ENCODE measurements at regions not wholly inside any gene's neighbourhood (a gene's known extent, or its start where the extent isn't known, plus 50 kb on each side); places are given as distances from the start of the nearest gene placed in this dataset.

- H2BK12ac ChIP-seq (ENCODE audit: insufficient read length, low read depth, low read length): no peak overlapping the region
- no peak overlapping the region for H3K9ac ChIP-seq (ENCODE audit: extremely low read depth, insufficient read length, low read length)
- no peak overlapping the region for H3K27ac Mint-ChIP-seq
- no peak overlapping the region for H4K5ac ChIP-seq (ENCODE audit: insufficient read length, low read depth, low read length)
- H2BK15ac ChIP-seq (ENCODE audit: low read depth, low read length): no peak overlapping the region
- H2BK20ac ChIP-seq (ENCODE audit: low read depth, low read length, poor library complexity, severe bottlenecking): no peak overlapping the region
- H4K91ac ChIP-seq (ENCODE audit: insufficient read length, low read depth, low read length): no peak overlapping the region
- H3K23ac ChIP-seq (ENCODE audit: insufficient read length, low read depth, low read length): no peak overlapping the region
- DNase-seq: no peak
- H3K23me2 ChIP-seq (ENCODE audit: insufficient read length, low read depth, low read length, poor library complexity, severe bottlenecking): no peaks in the 10 kb centered on the region
- H3K79me2 ChIP-seq (ENCODE audit: insufficient read depth, low read length): no peaks in the 10 kb centered on the region
- no peaks in the 10 kb centered on the region for H3K27me3 ChIP-seq (ENCODE audit: insufficient read depth, low read length)
- peaks cover 0 to 2% (median 0%) of the 10 kb centered on the region in 3 experiments; a peak in 3 of 7 replicates for H3K36me3 Mint-ChIP-seq (ENCODE audit: insufficient read depth in 1 of 3, low read depth in 3 of 3)
- no peak overlapping the region for H2AFZ ChIP-seq (ENCODE audit: low read length)
- H3K4me1 ChIP-seq (ENCODE audit: insufficient read depth, low read length): no peaks in the 10 kb centered on the region
- no peaks in the 10 kb centered on the region for H4K20me1 ChIP-seq (ENCODE audit: control insufficient read depth, insufficient read depth, insufficient read length)
- no peak overlapping the region for H3K4ac ChIP-seq (ENCODE audit: low read depth, low read length)
- H3K14ac ChIP-seq (ENCODE audit: insufficient read depth, low read length): no peak overlapping the region
- no peak overlapping the region for H3K27ac ChIP-seq (ENCODE audit: insufficient read length, low read depth, low read length)
- no peak overlapping the region for H2BK120ac ChIP-seq (ENCODE audit: low read depth, low read length, poor library complexity, severe bottlenecking)
- no peak for TF ChIP-seq CTCF (conservative IDR thresholded peaks at IDR 0.05)
- H3K27me3 Mint-ChIP-seq (ENCODE audit: low read depth): peaks cover 20% of the 10 kb centered on the region
- no peak overlapping the region for H3T11ph ChIP-seq (ENCODE audit: low read length)
- no CpG with 5 or more reads among the region's 1 CpG for WGBS (ENCODE audit: extremely low coverage, insufficient read length, low lambda C conversion rate)
- H3K4me1 Mint-ChIP-seq: peaks cover 17 to 23% of the 10 kb centered on the region in 2 experiments
- no peak overlapping the region for H3K4me2 ChIP-seq (ENCODE audit: insufficient read depth, insufficient read length, low read length)
- no peak overlapping the region for H3K56ac ChIP-seq (ENCODE audit: insufficient read length, low read depth, low read length)
- no peak overlapping the region for H3K18ac ChIP-seq (ENCODE audit: insufficient read length, low read depth, low read length)
- peaks cover 0 to 5% of the 10 kb centered on the region in 2 experiments; a peak in 2 of 5 replicates for H3K9me3 Mint-ChIP-seq
- H3K79me1 ChIP-seq (ENCODE audit: insufficient read depth, low read depth, low read length, poor library complexity, severe bottlenecking): no peaks in the 10 kb centered on the region
- H3K4me3 Mint-ChIP-seq: no peak overlapping the region
- H2BK5ac ChIP-seq (ENCODE audit: insufficient read length, low read length): no peak overlapping the region
- no peaks in the 10 kb centered on the region for H3K9me3 ChIP-seq (ENCODE audit: control insufficient read depth, low read depth, low read length)
- no peak overlapping the region for H2AK5ac ChIP-seq (ENCODE audit: insufficient read length, low read length)
- H4K8ac ChIP-seq (replicated peaks; ENCODE audit: insufficient read length, low read depth, low read length): no peak overlapping the region
Measured at GRCh38 chr3:43852066-43852465, 161.3 kb downstream of the ABHD5 start.

Measured in H9 (cell line).